HEK293T (cell line): ENCODE measurements at regions not wholly inside any gene's neighbourhood (a gene's known extent, or its start where the extent isn't known, plus 50 kb on each side); places are given as distances from the start of the nearest gene placed in this dataset.

Experiments used
- CTCF ChIA-PET: fragments of 350-600 bp; formaldehyde crosslinking; extraction: SDS; loops from one replicate; lab custom pipeline; 2021; ENCODE audit warnings: antibody characterized with exemption, inconsistent platforms; lab: Yijun Ruan, JAX
- POLR2A ChIA-PET: fragments of 350-600 bp; formaldehyde crosslinking; extraction: SDS; loops from one replicate; lab custom pipeline; 2020; ENCODE audit warnings: antibody characterized with exemption, inconsistent platforms; lab: Yijun Ruan, JAX
- DNase-seq: peaks from one replicate; pipeline ENCODE4 v3.0.0; 2012; ENCODE audit warnings: mixed read lengths; ENCODE audit errors: extremely low spot score
- ARNT ChIP-seq: fragments of 450-650 bp; IDR thresholded peaks from 2 replicates; pipeline ENCODE4 v1.6.1; 2017; ENCODE audit warnings: mild to moderate bottlenecking
- BHLHE40 ChIP-seq: fragments of 450-650 bp; IDR thresholded peaks from 2 replicates; pipeline ENCODE4 v1.6.1; 2016; ENCODE audit warnings: mild to moderate bottlenecking, moderate library complexity, borderline replicate concordance
- CTBP1 ChIP-seq: fragments of 450-650 bp; IDR thresholded peaks from 2 replicates; pipeline ENCODE4 v1.6.1; 2016; ENCODE audit warnings: borderline replicate concordance
- ELF4 ChIP-seq: fragments of 450-650 bp; IDR thresholded peaks from 2 replicates; pipeline ENCODE4 v1.6.1; 2017; ENCODE audit warnings: antibody characterized with exemption
- FOXA1 ChIP-seq: fragments of 450-650 bp; IDR thresholded peaks from 2 replicates; pipeline ENCODE4 v1.6.1; 2016; ENCODE audit warnings: mild to moderate bottlenecking
- FOXK2 ChIP-seq: fragments of 450-650 bp; IDR thresholded peaks from 2 replicates; pipeline ENCODE4 v1.6.1; 2016; ENCODE audit warnings: mild to moderate bottlenecking
- FOXM1 ChIP-seq: fragments of 450-650 bp; IDR thresholded peaks from 2 replicates; pipeline ENCODE4 v1.6.1; 2017; ENCODE audit warnings: mild to moderate bottlenecking, borderline replicate concordance
- HDGF ChIP-seq: fragments of 450-650 bp; IDR thresholded peaks from 2 replicates; pipeline ENCODE4 v1.6.1; 2017; ENCODE audit warnings: antibody characterized with exemption, borderline replicate concordance
- L3MBTL2 ChIP-seq: fragments of 450-650 bp; conservative IDR thresholded peaks from 2 replicates; pipeline ENCODE4 v1.6.1; 2016; ENCODE audit warnings: mild to moderate bottlenecking
- LEF1 ChIP-seq: fragments of 450-650 bp; IDR thresholded peaks from 2 replicates; pipeline ENCODE4 v1.6.1; 2017; ENCODE audit warnings: mild to moderate bottlenecking, borderline replicate concordance
- NFRKB ChIP-seq: fragments of 450-650 bp; IDR thresholded peaks from 2 replicates; pipeline ENCODE4 v1.6.1; 2016; ENCODE audit warnings: mild to moderate bottlenecking, moderate library complexity
- PKNOX1 ChIP-seq: fragments of 450-650 bp; IDR thresholded peaks from 2 replicates; pipeline ENCODE4 v1.6.1; 2016
- SP1 ChIP-seq: fragments of 450-650 bp; IDR thresholded peaks from 2 replicates; pipeline ENCODE4 v1.6.1; 2017
- SUZ12 ChIP-seq: fragments of 450-650 bp; IDR thresholded peaks from 2 replicates; pipeline ENCODE4 v1.6.1; 2016; ENCODE audit warnings: mild to moderate bottlenecking
- TARDBP ChIP-seq: fragments of 450-650 bp; IDR thresholded peaks from 2 replicates; pipeline ENCODE4 v1.6.1; 2016
- ZNF384 ChIP-seq: fragments of 450-650 bp; IDR thresholded peaks from 2 replicates; pipeline ENCODE4 v1.6.1; 2016

- TF ChIP-seq SP1 (no peak), ZNF384 (no peak), FOXM1 (no peak), SUZ12 (no peak), BHLHE40 (no peak), PKNOX1 (no peak), ARNT (no peak), TARDBP (no peak), FOXA1 (no peak), LEF1 (no peak), L3MBTL2 (no peak), CTBP1 (no peak), NFRKB (no peak), FOXK2 (no peak)
- ChIA-PET POLR2A (no interaction called here), CTCF (no interaction called here)
- DNase-seq, result no peak
These were observed 210.9 kb downstream of the NDUFA10 start for GRCh38 chr2:239814116-239814860.

DNA sequence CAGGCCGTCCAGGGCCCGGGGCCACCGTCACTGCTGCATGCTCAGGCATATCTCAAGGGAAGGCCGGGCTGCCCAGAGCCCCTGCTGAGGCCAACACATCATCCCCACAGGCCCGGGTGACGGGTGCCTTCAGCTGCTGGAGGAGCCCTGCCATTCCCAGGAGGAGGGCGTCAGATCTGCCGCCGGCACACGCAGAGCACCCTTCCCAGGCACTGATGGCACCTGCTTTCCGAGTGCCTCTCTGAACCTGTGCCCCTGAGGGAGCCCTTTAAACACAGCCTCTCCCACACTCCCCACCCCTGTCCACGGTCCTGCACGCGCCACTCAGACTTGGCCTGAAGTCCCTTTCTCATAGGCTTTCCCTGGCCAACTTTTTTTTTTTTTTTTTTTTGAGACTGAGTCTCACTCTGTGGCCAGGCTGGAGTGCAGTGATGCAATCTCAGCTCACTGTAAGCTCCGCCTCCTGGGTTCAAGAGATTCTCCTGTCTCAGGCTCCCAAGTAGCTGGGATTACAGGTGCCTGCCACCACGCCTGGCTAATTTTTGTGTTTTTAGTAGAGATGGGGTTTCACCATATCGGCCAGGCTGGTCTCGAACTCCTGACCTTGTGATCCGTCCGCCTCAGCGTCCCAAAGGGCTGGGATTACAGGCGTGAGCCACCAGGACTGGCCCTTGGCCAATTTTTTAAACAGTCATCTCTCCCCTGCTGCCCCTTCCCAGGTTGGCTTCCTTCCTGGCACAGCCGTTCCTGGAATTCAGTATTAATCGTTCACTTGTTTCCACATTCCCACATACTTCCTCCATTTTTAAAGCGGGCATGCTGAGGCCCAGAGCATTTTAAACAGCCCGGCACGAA is 211.7 kb downstream of the NDUFA10 start:
- no peak for DNase-seq
- TF ChIP-seq FOXK2 (no peak), SP1 (no peak)
- POLR2A ChIA-PET, result no interaction called here
- CTCF ChIA-PET, result no interaction called here

GRCh38 chr2:239811806-239812560 is 213.2 kb downstream of the NDUFA10 start:
- DNase-seq, result no peak
- TF ChIP-seq L3MBTL2 (no peak), CTBP1 (no peak), SUZ12 (no peak)
- POLR2A ChIA-PET, result no interaction called here
- CTCF ChIA-PET, result no interaction called here

- ChIA-PET POLR2A (no interaction called here), CTCF (interaction anchor here (0.8 kb wide), 1 partner anchor 21 kb away, joined by 3 read pairs; no protein-coding TSS in a partner anchor)
- TF ChIP-seq FOXM1 (no peak), FOXK2 (no peak), TARDBP (no peak), ELF4 (no peak), HDGF (no peak), NFRKB (no peak), CTBP1 (no peak), L3MBTL2 (no peak), BHLHE40 (no peak), ARNT (no peak), LEF1 (no peak), SUZ12 (no peak), PKNOX1 (no peak), SP1 (no peak), FOXA1 (no peak), ZNF384 (no peak)
These were observed 213.9 kb downstream of the NDUFA10 start for GRCh38 chr2:239811111-239811781.

DNA sequence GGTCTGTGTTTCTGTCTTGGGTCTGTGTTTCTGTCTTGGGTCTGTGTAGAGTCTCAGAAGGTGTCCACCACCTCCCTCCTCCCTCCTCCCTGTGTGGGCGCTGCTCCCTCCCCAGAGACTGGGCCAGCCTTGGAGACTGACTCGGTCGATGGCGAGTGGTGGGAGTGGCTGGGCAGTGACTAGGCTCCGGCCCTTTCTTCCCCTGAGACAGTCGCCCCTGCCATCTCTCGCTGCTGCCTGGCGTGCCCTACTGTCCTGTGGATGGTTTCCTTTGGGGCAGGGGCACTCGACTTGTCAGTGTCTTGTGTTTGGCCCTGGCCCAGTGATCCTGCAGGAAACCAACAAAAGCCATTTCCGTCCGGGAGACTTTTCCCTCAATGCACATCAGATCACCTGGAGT is 215.8 kb downstream of the NDUFA10 start:
- no peak for DNase-seq
- ChIA-PET CTCF (no interaction called here), POLR2A (no interaction called here)
- no peak for TF ChIP-seq CTBP1
- no peak for TF ChIP-seq HDGF
- no peak for TF ChIP-seq PKNOX1
- TF ChIP-seq FOXK2, result no peak
- no peak for TF ChIP-seq FOXA1
- no peak for TF ChIP-seq ELF4
- TF ChIP-seq TARDBP, result no peak
- TF ChIP-seq FOXM1, result no peak
- TF ChIP-seq SUZ12, result no peak
- no peak for TF ChIP-seq BHLHE40
- TF ChIP-seq LEF1, result no peak

More at GRCh38 chr2:239811111-239811781, 213.9 kb downstream of the NDUFA10 start:
- no peak for DNase-seq
